Tibial nerve (tissue), 4 donors: ENCODE measurements at regions not wholly inside any gene's neighbourhood (a gene's known extent, or its start where the extent isn't known, plus 50 kb on each side); places are given as distances from the start of the nearest gene placed in this dataset.

ENCODE experiments used
- EP300 ChIP-seq, 2 donors: sonication (generic); formaldehyde crosslinking; IDR thresholded peaks; one replicate each; pipeline ENCODE4 v1.6.1; 2017; ENCODE audit warnings: antibody characterized with exemption in 2 of 2, mild to moderate bottlenecking in 1 of 2
- POLR2A ChIP-seq, 2 donors: fragments of 450-650 bp; IDR thresholded peaks; one replicate each; pipeline ENCODE4 v1.6.1; 2017; ENCODE audit warnings: antibody characterized with exemption in 2 of 2, mild to moderate bottlenecking in 2 of 2, moderate library complexity in 2 of 2
- TF ChIP-seq, protein P1 (sequence below), 5 experiments: fragments of 200-600 bp in 3 of 5; fragments of 450-650 bp in 2 of 5; sonication (generic) in 3 of 5; IDR thresholded peaks; one replicate each; pipeline ENCODE4 v1.5.1; 2016 to 2019; ENCODE audit warnings: antibody characterized with exemption in 5 of 5, mild to moderate bottlenecking in 3 of 5, moderate library complexity in 2 of 5

DNA sequence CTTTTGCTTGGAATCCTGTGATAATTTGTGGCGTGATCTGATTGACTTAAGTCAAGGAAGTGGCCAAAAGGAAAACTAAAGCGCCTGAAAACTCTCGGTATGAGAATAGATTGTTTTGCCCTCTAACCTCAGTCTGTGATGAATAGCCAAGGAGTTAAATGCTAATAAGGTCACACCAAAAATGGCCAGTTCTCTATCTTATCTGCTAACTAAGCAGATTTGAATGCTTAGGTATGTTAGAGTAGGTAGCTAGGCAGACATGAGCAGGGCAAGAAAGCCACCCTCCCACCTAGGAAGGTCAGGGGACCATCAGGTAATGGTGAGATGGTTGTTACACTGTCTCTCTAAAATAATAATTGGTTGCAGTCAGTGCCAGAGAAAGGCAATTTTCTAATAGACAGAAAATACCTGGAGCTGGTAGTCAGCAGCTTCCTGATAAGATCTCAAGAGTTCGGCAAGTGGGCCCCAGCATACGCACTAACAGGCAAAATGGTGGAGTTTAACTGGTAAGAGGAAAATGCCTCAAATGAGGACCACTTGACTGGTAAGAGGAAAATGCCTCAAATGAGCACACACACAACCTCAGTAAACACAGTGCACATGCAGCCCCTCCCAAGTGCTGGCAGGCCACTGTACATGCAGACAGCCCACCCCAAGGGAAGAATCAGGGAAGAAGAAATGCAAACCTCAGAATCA lies 468.4 kb downstream of the MBD2 start:
- TF ChIP-seq, protein P1, sequence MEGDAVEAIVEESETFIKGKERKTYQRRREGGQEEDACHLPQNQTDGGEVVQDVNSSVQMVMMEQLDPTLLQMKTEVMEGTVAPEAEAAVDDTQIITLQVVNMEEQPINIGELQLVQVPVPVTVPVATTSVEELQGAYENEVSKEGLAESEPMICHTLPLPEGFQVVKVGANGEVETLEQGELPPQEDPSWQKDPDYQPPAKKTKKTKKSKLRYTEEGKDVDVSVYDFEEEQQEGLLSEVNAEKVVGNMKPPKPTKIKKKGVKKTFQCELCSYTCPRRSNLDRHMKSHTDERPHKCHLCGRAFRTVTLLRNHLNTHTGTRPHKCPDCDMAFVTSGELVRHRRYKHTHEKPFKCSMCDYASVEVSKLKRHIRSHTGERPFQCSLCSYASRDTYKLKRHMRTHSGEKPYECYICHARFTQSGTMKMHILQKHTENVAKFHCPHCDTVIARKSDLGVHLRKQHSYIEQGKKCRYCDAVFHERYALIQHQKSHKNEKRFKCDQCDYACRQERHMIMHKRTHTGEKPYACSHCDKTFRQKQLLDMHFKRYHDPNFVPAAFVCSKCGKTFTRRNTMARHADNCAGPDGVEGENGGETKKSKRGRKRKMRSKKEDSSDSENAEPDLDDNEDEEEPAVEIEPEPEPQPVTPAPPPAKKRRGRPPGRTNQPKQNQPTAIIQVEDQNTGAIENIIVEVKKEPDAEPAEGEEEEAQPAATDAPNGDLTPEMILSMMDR (IDR thresholded peaks at IDR 0.05) = no peak
- no peak for TF ChIP-seq POLR2A (IDR thresholded peaks at IDR 0.05)
- TF ChIP-seq EP300 (IDR thresholded peaks at IDR 0.05) = no peak
